H1 (cell line): ENCODE measurements at regions not wholly inside any gene's neighbourhood (a gene's known extent, or its start where the extent isn't known, plus 50 kb on each side); places are given as distances from the start of the nearest gene placed in this dataset.

ENCODE experiments used
- ATF3 ChIP-seq: IDR thresholded peaks from 2 replicates; pipeline ENCODE4 v1.6.1; 2011; ENCODE audit warnings: low read depth, mild to moderate bottlenecking, low read length; ENCODE audit not compliant: insufficient read depth
- BRCA1 ChIP-seq: IDR thresholded peaks from 2 replicates; pipeline ENCODE4 v1.6.1; 2012; ENCODE audit warnings: low read depth, low read length, improper control_type of control experiment
- CBX8 ChIP-seq: fragments of 300-800, 300-1000 bp; sonication (generic); IDR thresholded peaks from 2 replicates; pipeline ENCODE4 v1.7.1; 2016; ENCODE audit warnings: low read depth, low read length, borderline replicate concordance
- CTCF ChIP-seq, 3 experiments: IDR thresholded peaks; 1 replicate in 2 of 3; 2 replicates in 1 of 3; pipeline versions ENCODE4 v1.5.1 to v1.6.1; 2011; ENCODE audit warnings: low read length in 3 of 3, mild to moderate bottlenecking in 3 of 3, inconsistent platforms in 2 of 3, low read depth in 1 of 3, moderate library complexity in 1 of 3; ENCODE audit not compliant: insufficient read depth in 1 of 3; ENCODE audit errors: control extremely low read depth in 1 of 3
- GABPA ChIP-seq: IDR thresholded peaks from 2 replicates; pipeline ENCODE4 v1.6.1; 2011; ENCODE audit warnings: mild to moderate bottlenecking, low read length, moderate library complexity, borderline replicate concordance; ENCODE audit not compliant: insufficient read depth
- KDM1A ChIP-seq: fragments of 200-600, 300-600 bp; sonication (generic); IDR thresholded peaks from 2 replicates; pipeline ENCODE4 v1.7.1; 2016; ENCODE audit warnings: mild to moderate bottlenecking, low read length, borderline replicate concordance
- PHF8 ChIP-seq: fragments of 200-600 bp; sonication (generic); conservative IDR thresholded peaks from 2 replicates; pipeline ENCODE4 v1.7.1; 2012; ENCODE audit warnings: low read depth, mild to moderate bottlenecking, inconsistent platforms, low read length, moderate library complexity
- RAD21 ChIP-seq, 2 experiments: IDR thresholded peaks in 1 of 2; conservative IDR thresholded peaks in 1 of 2; 2 replicates each; pipeline ENCODE4 v1.6.1; 2011; ENCODE audit warnings: low read depth in 2 of 2, low read length in 2 of 2, improper control_type of control experiment in 1 of 2, inconsistent platforms in 1 of 2, mild to moderate bottlenecking in 1 of 2, moderate library complexity in 1 of 2
- RXRA ChIP-seq: IDR thresholded peaks from 2 replicates; pipeline ENCODE4 v1.6.1; 2011; ENCODE audit warnings: low read depth, mild to moderate bottlenecking, low read length, moderate library complexity; ENCODE audit not compliant: insufficient read depth
- TCF12 ChIP-seq: IDR thresholded peaks from 2 replicates; pipeline ENCODE4 v1.6.1; 2011; ENCODE audit warnings: low read depth, mild to moderate bottlenecking, low read length
- TEAD4 ChIP-seq: IDR thresholded peaks from 2 replicates; pipeline ENCODE4 v1.6.1; 2012; ENCODE audit warnings: low read depth, low read length, inconsistent platforms, mixed read lengths

- no peak for TF ChIP-seq PHF8
- no peak for TF ChIP-seq CTCF (IDR thresholded peaks at IDR 0.05; ENCODE audit: control extremely low read depth in 1 of 3, insufficient read depth in 1 of 3, low read depth in 1 of 3, low read length in 3 of 3)
- no peak for TF ChIP-seq RXRA
- TF ChIP-seq KDM1A = no peak
- no peak for TF ChIP-seq TCF12
- no peak for TF ChIP-seq GABPA
- no peak for TF ChIP-seq CBX8
- TF ChIP-seq RAD21 (IDR thresholded peaks at IDR 0.05 in 1 of 2, conservative IDR thresholded peaks at IDR 0.05 in 1 of 2; ENCODE audit: low read depth in 2 of 2, low read length in 2 of 2) = no peak
- TF ChIP-seq ATF3 = no peak
- no peak for TF ChIP-seq TEAD4
- no peak for TF ChIP-seq BRCA1
Observed at GRCh38 chrX:18047491-18047890, 173.2 kb downstream of the BEND2 start.
